ENCODE measurements at regions not wholly inside any gene's neighbourhood (a gene's known extent, or its start where the extent isn't known, plus 50 kb on each side); places are given as distances from the start of the nearest gene placed in this dataset.

DNA sequence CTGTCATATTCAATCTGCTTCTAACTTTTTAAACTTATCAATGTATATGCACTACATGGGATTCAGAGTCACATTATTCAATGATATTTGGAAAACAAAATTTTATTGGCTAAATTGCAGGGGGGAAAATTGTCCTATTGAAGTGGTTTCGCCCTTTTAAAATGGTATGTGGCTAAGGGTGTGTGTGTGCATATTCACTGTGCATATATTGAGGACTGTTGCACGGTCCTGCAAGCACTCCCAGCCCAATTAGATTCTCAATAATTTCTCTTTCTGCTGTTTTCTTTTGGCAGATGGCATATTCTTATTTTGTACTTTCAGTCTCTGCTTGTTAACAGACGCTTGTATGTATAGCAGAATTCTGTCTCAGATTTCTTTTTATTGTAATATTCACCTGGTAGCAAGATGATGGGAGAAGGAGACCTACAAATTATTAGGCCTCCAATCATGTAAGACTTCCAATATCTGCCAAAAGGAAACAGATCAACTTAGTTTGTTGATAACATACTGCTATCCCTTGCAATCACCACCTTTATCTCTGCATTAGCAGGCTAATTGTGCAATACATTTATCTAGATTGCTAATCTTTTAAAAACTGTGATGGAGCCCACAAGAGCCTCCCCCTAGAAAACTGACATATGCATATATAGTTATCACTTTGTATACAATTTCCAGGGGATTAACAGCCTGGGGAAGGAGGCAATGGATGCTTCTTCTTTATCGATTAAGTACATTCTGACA lies 411.5 kb downstream of the PLK2 start:
- Histone ChIP-seq H3K4me2 (ENCODE audit: insufficient read depth, low read length) (no peak overlapping the region), H3K27ac (ENCODE audit: low read length) (no peak overlapping the region), H3K4me3 (ENCODE audit: low read depth in 1 of 2, low read length in 2 of 2) (no peak overlapping the region), H3K9ac (ENCODE audit: low read depth, low read length) (no peak overlapping the region), H4K20me1 (ENCODE audit: insufficient read depth, low read length) (no peaks in the 10 kb centered on the region), H3K4me1 (ENCODE audit: insufficient read depth, low read length) (no peaks in the 10 kb centered on the region), H3K27me3 (ENCODE audit: insufficient read depth, low read length, poor library complexity) (peaks cover 3% of the 10 kb centered on the region), H3K36me3 (ENCODE audit: insufficient read depth, low read length) (no peaks in the 10 kb centered on the region), H2AFZ (ENCODE audit: low read depth, low read length) (no peak overlapping the region), H3K79me2 (ENCODE audit: insufficient read depth, low read length) (no peaks in the 10 kb centered on the region), H3K9me3 (ENCODE audit: insufficient read depth, low read length, severe bottlenecking) (no peaks in the 10 kb centered on the region)
- DNase-seq (no peak), ATAC-seq (ENCODE audit: insufficient read depth, low read depth) (no peak)
- TF ChIP-seq EZH2 (IDR thresholded peaks at IDR 0.05; ENCODE audit: borderline replicate concordance, low read depth, low read length, severe bottlenecking): no peak
- TF ChIP-seq, protein P1, sequence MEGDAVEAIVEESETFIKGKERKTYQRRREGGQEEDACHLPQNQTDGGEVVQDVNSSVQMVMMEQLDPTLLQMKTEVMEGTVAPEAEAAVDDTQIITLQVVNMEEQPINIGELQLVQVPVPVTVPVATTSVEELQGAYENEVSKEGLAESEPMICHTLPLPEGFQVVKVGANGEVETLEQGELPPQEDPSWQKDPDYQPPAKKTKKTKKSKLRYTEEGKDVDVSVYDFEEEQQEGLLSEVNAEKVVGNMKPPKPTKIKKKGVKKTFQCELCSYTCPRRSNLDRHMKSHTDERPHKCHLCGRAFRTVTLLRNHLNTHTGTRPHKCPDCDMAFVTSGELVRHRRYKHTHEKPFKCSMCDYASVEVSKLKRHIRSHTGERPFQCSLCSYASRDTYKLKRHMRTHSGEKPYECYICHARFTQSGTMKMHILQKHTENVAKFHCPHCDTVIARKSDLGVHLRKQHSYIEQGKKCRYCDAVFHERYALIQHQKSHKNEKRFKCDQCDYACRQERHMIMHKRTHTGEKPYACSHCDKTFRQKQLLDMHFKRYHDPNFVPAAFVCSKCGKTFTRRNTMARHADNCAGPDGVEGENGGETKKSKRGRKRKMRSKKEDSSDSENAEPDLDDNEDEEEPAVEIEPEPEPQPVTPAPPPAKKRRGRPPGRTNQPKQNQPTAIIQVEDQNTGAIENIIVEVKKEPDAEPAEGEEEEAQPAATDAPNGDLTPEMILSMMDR (IDR thresholded peaks at IDR 0.05; ENCODE audit: borderline replicate concordance, extremely low read depth, low read length, poor library complexity, severe bottlenecking): no peak

DNA sequence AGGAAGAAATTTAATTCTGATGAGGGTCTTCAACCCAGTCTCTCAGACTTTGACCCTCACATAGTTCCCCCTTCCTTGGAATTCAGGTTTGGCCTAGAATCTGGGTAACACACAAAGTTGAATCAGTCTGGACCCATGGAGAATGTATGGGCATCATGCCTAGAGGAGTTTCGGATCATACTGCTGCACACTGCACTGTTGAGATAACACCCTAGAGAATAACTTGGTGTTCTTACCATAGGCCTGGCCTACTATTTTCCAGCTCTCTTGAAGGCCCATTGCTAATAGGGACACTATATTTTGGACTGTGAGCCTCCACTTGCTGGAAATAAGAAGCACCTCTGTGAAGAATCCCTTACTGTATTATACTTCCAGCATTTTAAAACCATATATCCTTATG lies 413.5 kb downstream of the PLK2 start:
- Histone ChIP-seq H3K27me3 (ENCODE audit: insufficient read depth, low read length, poor library complexity) (peaks cover 3% of the 10 kb centered on the region), H3K4me2 (ENCODE audit: insufficient read depth, low read length) (no peak overlapping the region), H3K9me3 (ENCODE audit: insufficient read depth, low read length, severe bottlenecking) (no peaks in the 10 kb centered on the region), H4K20me1 (ENCODE audit: insufficient read depth, low read length) (no peaks in the 10 kb centered on the region), H2AFZ (ENCODE audit: low read depth, low read length) (no peak overlapping the region), H3K36me3 (ENCODE audit: insufficient read depth, low read length) (no peaks in the 10 kb centered on the region), H3K79me2 (ENCODE audit: insufficient read depth, low read length) (no peaks in the 10 kb centered on the region), H3K27ac (ENCODE audit: low read length) (no peak overlapping the region), H3K4me3 (ENCODE audit: low read depth in 1 of 2, low read length in 2 of 2) (no peak overlapping the region), H3K9ac (ENCODE audit: low read depth, low read length) (no peak overlapping the region), H3K4me1 (ENCODE audit: insufficient read depth, low read length) (peaks cover 17% of the 10 kb centered on the region; the same call in 1 of the 2 replicates)
- DNase-seq: no peak
- TF ChIP-seq, protein P1 (IDR thresholded peaks at IDR 0.05; ENCODE audit: borderline replicate concordance, extremely low read depth, low read length, poor library complexity, severe bottlenecking): no peak
- no peak for TF ChIP-seq EZH2 (IDR thresholded peaks at IDR 0.05; ENCODE audit: borderline replicate concordance, low read depth, low read length, severe bottlenecking)
- ATAC-seq (ENCODE audit: insufficient read depth, low read depth): no peak

DNA sequence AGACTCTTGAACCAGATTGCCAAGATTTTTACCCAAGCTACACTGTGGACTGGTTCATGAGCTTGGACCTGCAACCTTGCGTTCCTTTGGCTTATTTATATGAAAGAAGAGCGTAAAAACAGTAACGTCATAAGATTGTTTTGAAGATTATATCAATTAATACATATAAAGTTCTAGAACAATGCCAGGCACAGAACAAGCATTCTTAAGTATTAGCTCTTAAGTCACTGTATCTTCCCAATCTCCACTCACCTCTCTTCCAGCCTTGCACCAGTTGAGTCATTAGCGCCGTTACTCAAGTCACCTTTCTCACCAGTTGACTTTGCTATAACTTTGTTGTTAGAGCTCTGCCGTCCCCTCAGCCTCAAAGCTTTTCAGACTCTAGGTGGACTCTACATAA lies 415.7 kb downstream of the PLK2 start:
- Histone ChIP-seq H4K20me1 (ENCODE audit: insufficient read depth, low read length) (no peaks in the 10 kb centered on the region), H3K4me3 (ENCODE audit: low read depth in 1 of 2, low read length in 2 of 2) (no peak overlapping the region), H3K9me3 (ENCODE audit: insufficient read depth, low read length, severe bottlenecking) (no peaks in the 10 kb centered on the region), H3K36me3 (ENCODE audit: insufficient read depth, low read length) (no peaks in the 10 kb centered on the region), H2AFZ (ENCODE audit: low read depth, low read length) (no peak overlapping the region), H3K27ac (ENCODE audit: low read length) (no peak overlapping the region), H3K4me2 (ENCODE audit: insufficient read depth, low read length) (no peak overlapping the region), H3K27me3 (ENCODE audit: insufficient read depth, low read length, poor library complexity) (peaks cover 3% of the 10 kb centered on the region), H3K4me1 (ENCODE audit: insufficient read depth, low read length) (peaks cover 18% of the 10 kb centered on the region; the same call in 1 of the 2 replicates), H3K9ac (ENCODE audit: low read depth, low read length) (no peak overlapping the region), H3K79me2 (ENCODE audit: insufficient read depth, low read length) (no peaks in the 10 kb centered on the region)
- TF ChIP-seq, protein P1 (IDR thresholded peaks at IDR 0.05; ENCODE audit: borderline replicate concordance, extremely low read depth, low read length, poor library complexity, severe bottlenecking): no peak
- TF ChIP-seq EZH2 (IDR thresholded peaks at IDR 0.05; ENCODE audit: borderline replicate concordance, low read depth, low read length, severe bottlenecking): no peak
- ATAC-seq (ENCODE audit: insufficient read depth, low read depth) (no peak), DNase-seq (no peak)
